IPS-20b (cell line): ENCODE measurements at regions not wholly inside any gene's neighbourhood (a gene's known extent, or its start where the extent isn't known, plus 50 kb on each side); places are given as distances from the start of the nearest gene placed in this dataset.
"Not testable (repeated sequence)": the region's sequence is repeated elsewhere in the genome, so short reads cannot be mapped to it uniquely, and the experiment has no call there.

ENCODE experiments used
- H3K27ac ChIP-seq: one replicate; pipeline ENCODE4 v1.5.1; 2013; ENCODE audit warnings: low read length
- H3K27me3 ChIP-seq: 2 replicates; pipeline ENCODE4 v1.6.1; 2013; ENCODE audit warnings: mild to moderate bottlenecking, low read length, inconsistent platforms; ENCODE audit not compliant: insufficient read depth
- H3K36me3 ChIP-seq: 2 replicates; pipeline ENCODE4 v1.6.1; 2013; ENCODE audit warnings: low read depth, mild to moderate bottlenecking, inconsistent platforms, low read length, moderate library complexity; ENCODE audit not compliant: insufficient read depth
- H3K4me1 ChIP-seq: 2 replicates; pipeline ENCODE4 v1.6.1; 2013; ENCODE audit warnings: mild to moderate bottlenecking, control low read depth, inconsistent platforms, low read length, moderate library complexity; ENCODE audit not compliant: insufficient read depth
- H3K4me3 ChIP-seq: 2 replicates; pipeline ENCODE4 v1.5.1; 2013; ENCODE audit warnings: mild to moderate bottlenecking, low read length, inconsistent platforms
- H3K9ac ChIP-seq: 2 replicates; pipeline ENCODE4 v1.6.1; 2013; ENCODE audit warnings: low read depth, mild to moderate bottlenecking, inconsistent platforms, low read length, moderate library complexity
- H3K9me3 ChIP-seq: 2 replicates; pipeline ENCODE4 v1.6.1; 2013; ENCODE audit warnings: mild to moderate bottlenecking, low read depth, low read length, inconsistent platforms; ENCODE audit not compliant: insufficient read depth

DNA sequence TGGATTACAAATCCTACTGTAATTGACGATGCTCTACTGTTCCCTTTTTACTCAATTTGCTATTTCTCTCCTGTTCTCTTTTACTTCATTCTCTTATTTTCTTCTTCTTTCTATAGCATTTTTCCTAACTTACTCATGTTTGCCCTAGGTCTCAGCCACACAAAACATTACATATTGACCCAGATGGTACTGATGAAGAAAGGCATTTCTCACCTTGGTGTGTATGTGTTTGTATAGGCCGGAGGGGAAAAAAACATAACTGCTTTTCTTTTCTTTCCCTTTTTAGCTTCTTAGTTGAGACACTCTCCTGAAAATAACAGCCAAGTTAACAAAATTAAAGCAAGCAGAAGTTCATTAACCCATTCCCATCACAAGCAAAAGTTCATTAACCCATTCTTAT lies 1019.8 kb upstream of the CDH18 start:
- Histone ChIP-seq H3K9me3 (no peaks in the 10 kb centered on the region), H3K36me3 (no peaks in the 10 kb centered on the region), H3K27me3 (no peaks in the 10 kb centered on the region), H3K27ac (no peak overlapping the region), H3K9ac (no peak overlapping the region), H3K4me3 (no peak overlapping the region), H3K4me1 (no peaks in the 10 kb centered on the region)

DNA sequence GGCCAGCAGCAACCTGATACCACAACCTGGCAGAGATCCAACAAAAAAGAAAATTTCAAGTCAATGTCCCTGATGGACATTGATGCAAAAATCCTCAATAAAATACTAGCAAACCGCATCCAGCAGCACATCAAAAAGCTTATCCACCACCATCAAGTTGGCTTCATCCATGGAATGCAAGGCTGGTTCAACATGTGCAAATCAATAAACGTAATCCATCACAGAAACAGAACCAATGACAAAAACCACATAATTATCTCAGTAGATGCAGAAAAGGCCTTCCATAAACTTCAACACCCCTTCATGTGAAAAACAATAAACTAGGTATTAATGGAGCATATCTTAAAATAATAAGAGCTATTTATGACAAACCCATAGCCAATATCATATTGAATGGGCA lies 1000.9 kb upstream of the CDH18 start:
- H3K36me3 ChIP-seq, H3K4me1 ChIP-seq, H3K9ac ChIP-seq, H3K27me3 ChIP-seq, H3K9me3 ChIP-seq, H3K27ac ChIP-seq, H3K4me3 ChIP-seq: not testable (repeated sequence)

DNA sequence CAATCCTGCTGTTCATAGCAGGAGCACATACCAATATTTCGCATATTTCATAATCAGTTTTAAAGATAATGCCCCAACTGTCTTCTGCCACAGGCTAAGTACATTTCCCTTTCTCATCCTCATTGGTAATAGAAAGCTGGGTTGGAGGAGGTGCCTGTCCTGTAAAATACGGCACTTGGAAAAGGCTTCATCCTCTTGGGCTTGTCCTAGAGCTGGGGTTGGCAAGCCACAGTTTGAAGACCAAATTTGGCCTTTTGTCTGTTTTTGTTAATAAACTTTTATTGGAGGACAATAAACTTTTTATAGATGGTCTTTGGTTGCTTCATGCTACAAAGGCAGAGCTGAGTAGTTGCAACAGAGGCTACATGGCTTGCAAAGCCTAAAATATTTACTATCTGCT lies 997.8 kb upstream of the CDH18 start:
- peaks cover 4% of the 10 kb centered on the region; the same call in 1 of the 2 replicates for H3K9me3 ChIP-seq
- no peaks in the 10 kb centered on the region for H3K27me3 ChIP-seq
- no peak overlapping the region for H3K9ac ChIP-seq
- H3K36me3 ChIP-seq, result no peaks in the 10 kb centered on the region
- H3K4me1 ChIP-seq, result no peaks in the 10 kb centered on the region
- no peak overlapping the region for H3K27ac ChIP-seq
- H3K4me3 ChIP-seq, result no peak overlapping the region

DNA sequence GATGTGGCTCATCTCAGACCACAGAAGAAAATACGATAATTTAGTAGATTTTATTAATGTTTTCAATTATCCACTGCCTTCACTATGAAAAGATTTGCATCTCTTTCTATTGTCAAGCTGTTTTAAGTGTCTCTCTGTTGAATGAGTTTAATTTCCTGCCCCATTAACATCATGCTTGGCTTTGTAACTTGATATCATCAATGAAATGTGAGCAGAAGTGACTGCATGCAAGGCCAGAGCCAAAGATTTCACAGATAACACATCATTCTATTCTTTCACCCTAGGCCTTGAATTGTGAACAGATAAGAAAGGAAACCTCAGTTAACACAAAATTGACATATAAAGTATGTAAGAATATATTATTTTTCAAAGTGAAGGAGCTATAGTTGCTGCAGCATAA lies 986.4 kb upstream of the CDH18 start:
- no peaks in the 10 kb centered on the region for H3K36me3 ChIP-seq
- H3K9ac ChIP-seq, result no peak overlapping the region
- H3K9me3 ChIP-seq, result no peaks in the 10 kb centered on the region
- no peak overlapping the region for H3K4me3 ChIP-seq
- no peak overlapping the region for H3K27ac ChIP-seq
- peaks cover 5% of the 10 kb centered on the region; the same call in 1 of the 2 replicates for H3K4me1 ChIP-seq
- H3K27me3 ChIP-seq, result no peaks in the 10 kb centered on the region

DNA sequence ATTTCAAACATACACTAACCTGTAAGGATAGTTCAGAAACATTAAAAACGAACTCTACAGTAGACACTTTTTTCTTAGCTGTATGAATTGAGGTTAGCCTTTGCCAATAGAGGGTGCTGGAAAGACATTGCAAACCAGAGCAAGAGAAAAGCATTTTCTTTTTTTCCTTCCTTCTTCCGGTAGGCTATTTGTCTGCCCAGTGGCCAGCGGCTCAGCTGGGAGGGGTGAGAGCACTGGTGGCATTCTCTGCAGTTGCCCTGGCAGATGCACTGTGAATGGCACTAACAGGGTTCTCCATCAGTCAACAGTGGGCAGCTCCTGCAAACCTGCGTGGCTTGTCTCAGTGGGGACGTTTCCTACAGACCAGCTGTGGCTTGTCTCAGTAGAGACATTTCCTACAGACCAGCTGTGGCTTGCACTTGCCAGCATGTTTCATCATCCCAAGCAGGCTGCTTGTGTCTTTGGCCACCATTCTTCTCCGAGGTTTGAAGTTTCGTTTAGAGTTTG lies 984.5 kb upstream of the CDH18 start:
- Histone ChIP-seq H3K36me3 (no peaks in the 10 kb centered on the region), H3K9ac (peak overlapping the region; percentile 17; the same call in 1 of the 2 replicates), H3K9me3 (no peaks in the 10 kb centered on the region), H3K27ac (no peak overlapping the region), H3K4me3 (no peak overlapping the region; the same call in 1 of the 2 replicates), H3K4me1 (peaks cover 5% of the 10 kb centered on the region; the same call in 1 of the 2 replicates), H3K27me3 (no peaks in the 10 kb centered on the region)

DNA sequence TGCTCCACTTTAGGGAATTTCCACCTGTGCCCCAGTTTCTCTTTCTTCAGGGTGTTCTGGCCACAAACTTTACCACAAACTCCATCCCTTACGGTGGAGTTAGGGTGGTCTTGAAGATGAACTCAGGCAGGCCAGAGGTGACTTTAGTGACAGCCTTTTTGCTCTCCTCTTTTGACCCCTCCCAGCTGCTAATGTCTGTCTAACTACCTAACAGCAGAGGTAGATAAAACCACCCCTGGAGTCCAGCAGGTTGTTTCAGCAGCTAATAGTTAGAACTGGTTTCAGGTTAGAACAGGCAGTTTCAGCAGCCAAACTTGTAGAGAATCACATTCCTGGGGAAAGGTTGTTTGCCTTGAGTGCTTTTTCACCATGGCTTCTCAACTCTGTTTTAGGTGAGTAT lies 971.3 kb upstream of the CDH18 start:
- Histone ChIP-seq H3K27ac (no peak overlapping the region), H3K27me3 (no peaks in the 10 kb centered on the region), H3K36me3 (no peaks in the 10 kb centered on the region), H3K4me1 (no peaks in the 10 kb centered on the region), H3K9me3 (no peaks in the 10 kb centered on the region), H3K4me3 (no peak overlapping the region), H3K9ac (no peak overlapping the region)

DNA sequence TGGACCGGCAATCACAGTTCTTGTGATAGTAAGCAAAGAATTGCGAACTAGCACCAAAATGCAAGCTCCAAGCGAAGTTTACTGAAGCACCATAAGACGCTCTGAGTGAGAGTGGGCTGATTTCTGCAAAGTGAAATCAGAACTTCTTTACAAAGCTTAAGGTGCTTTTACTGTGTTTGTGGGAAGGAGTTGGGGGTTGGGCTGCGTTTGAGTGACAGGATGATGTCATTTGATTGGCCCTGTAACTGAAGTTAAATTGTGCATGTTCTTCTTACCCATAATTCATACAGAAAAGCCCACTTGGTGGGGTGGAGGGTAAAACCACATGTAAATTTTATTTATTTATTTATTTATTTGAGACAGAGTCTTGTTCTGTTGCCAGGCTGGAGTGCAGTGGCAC lies 970.6 kb upstream of the CDH18 start:
- no peaks in the 10 kb centered on the region for H3K4me1 ChIP-seq
- H3K27me3 ChIP-seq, result no peaks in the 10 kb centered on the region
- H3K9ac ChIP-seq, result no peak overlapping the region
- no peak overlapping the region for H3K4me3 ChIP-seq
- H3K36me3 ChIP-seq, result no peaks in the 10 kb centered on the region
- no peaks in the 10 kb centered on the region for H3K9me3 ChIP-seq
- no peak overlapping the region for H3K27ac ChIP-seq

DNA sequence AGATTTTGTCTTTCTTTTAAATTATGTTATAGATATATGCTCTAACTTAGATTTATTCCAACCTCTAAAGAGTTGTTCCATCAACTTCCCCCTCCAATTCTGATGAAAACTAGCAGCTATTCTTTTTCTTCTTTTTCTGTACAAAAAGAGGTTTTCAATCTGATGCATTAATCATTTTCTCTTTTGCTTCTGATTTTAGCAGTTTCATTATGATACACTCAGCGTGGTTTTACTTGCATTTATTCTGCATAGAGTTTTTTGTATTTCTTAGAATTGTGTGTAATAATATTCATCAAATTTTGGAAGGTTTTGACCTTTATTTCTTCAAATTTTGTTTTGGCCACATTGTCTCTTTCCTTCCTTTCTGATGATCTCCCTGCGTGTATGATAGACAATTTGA lies 968.1 kb upstream of the CDH18 start:
- Histone ChIP-seq H3K9ac (no peak overlapping the region), H3K4me3 (no peak overlapping the region), H3K27me3 (no peaks in the 10 kb centered on the region), H3K9me3 (no peaks in the 10 kb centered on the region), H3K4me1 (no peaks in the 10 kb centered on the region), H3K36me3 (no peaks in the 10 kb centered on the region), H3K27ac (no peak overlapping the region)

DNA sequence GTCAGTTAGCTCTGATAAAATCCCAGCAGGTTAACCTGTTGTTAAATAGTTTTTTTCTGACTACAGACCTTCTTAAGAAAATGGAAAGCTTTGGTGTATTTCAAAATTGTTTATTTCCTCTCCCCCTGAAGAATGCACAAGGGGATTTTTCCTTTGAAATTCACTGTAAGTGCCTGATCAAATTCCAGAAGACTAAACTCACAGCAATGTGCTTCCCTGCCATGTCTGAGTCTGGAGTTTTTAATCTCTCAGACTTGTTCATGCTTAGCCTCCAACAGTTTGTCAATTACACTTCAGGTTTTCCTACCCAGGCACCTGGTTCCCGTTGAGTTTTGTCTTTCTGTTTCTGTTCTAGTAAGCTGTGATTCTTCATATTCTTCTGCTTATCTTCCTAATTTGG lies 961.6 kb upstream of the CDH18 start:
- Histone ChIP-seq H3K27me3 (no peaks in the 10 kb centered on the region), H3K27ac (no peak overlapping the region), H3K36me3 (no peaks in the 10 kb centered on the region), H3K4me1 (no peaks in the 10 kb centered on the region; the same call in 1 of the 2 replicates), H3K4me3 (no peak overlapping the region), H3K9me3 (no peaks in the 10 kb centered on the region), H3K9ac (no peak overlapping the region)

DNA sequence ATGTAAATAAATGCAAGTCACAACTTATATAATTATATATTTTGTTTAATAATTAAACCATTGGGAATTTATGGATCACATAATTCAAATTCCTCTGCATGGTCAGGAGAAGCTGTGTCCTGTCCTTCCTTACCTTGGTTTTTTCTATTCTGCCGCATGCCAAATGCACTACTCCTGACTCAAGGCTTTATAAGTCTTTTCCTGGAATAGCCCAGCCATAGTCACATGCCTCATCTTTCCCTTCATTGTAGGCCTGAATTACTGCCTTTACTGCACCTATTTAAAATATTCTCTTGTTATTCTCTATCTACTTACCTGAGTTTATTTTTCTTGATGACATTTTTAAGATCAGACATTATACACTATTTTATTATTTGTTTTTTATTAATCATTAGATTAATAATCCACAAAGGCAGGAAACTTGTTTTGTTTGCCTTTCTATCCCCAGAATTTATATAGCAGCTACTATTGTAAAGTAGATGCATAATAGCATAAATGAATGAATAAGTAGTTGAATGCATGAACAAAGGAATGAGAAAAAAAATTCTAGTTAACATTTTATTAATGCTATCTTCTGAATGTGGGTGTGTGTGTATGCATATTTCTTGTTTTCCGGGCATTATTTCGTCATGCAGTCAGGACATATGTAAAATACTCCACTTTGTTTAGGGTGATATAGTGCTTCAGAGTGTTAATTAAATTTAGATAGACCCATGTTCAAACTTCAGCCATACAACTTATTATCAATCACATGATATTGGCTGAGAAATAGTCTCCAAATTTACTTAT lies 955.4 kb upstream of the CDH18 start:
- not testable (repeated sequence) for H3K36me3 ChIP-seq, H3K4me1 ChIP-seq, H3K27ac ChIP-seq, H3K9ac ChIP-seq, H3K4me3 ChIP-seq, H3K27me3 ChIP-seq, H3K9me3 ChIP-seq

DNA sequence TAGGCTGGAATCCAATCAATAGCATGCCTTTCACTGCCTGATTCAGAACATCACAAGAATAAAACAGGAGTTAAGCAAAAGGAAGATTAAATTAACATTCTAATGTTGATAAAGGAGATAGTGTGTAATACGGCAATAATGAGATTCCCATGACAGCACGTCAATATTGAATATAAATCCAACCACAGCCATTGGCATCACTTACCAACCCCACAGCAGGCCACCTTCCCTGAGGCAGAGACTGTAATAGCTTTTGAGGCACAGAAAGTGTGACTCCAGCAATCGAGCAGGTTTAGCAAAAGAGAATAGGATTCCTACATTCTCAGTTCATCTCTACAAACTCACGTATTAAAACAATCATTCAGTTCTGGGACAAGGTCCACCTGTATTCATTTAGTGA lies 954.6 kb upstream of the CDH18 start:
- not testable (repeated sequence) for H3K4me1 ChIP-seq, H3K36me3 ChIP-seq, H3K27me3 ChIP-seq, H3K27ac ChIP-seq, H3K9me3 ChIP-seq, H3K4me3 ChIP-seq, H3K9ac ChIP-seq

DNA sequence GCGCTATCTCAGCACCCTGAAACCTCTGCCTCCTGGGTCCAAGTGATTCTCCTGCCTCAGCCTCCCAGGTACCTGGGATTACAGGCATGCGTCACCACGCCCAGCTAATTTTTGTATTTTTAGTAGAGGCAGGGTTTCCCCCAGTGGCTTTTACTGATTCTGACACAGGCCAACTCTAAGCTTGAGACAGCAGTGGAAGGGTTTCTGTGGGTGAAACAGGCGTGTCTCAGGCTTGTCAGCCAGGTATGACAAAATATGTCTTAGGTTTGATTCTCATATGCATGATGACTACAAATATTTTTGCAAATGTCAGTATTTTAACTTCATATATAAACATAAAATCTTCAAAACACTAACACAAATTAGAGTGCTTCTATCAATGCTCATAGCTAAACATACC lies 952.8 kb upstream of the CDH18 start:
- not testable (repeated sequence) for H3K4me3 ChIP-seq, H3K9ac ChIP-seq, H3K27ac ChIP-seq, H3K9me3 ChIP-seq, H3K4me1 ChIP-seq, H3K36me3 ChIP-seq, H3K27me3 ChIP-seq
